ENCODE measurements at regions not wholly inside any gene's neighbourhood (a gene's known extent, or its start where the extent isn't known, plus 50 kb on each side); places are given as distances from the start of the nearest gene placed in this dataset.

DNA sequence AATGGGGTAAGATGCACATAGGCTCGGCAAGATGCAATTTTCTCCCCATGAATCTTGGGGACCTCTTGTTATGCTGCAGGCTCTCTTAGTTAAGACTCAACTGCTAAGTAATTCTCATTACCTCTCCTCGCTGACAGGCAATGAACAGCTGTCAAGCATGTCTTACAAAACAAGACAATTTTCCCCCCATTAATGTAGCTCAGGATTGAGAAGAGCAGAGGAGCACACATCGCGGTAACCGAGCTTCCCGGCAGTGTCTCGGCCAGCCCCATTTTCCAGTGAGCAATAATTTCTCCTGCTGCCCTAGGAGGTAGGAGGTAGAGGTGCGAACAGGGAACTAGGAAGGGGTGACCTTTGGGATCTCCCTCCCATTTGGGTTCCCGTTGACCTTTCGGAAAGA is 272.1 kb downstream of the HAPSTR1 start:
- H4K12ac ChIP-seq (ENCODE audit: low read depth, low read length) = no peak overlapping the region
- no peak overlapping the region for H3K4ac ChIP-seq (ENCODE audit: low read depth, low read length)
- no peak for DNase-seq
- WGBS (ENCODE audit: extremely low coverage, insufficient coverage, insufficient read length) = no CpG with 5 or more reads among the region's 10 CpGs
- no peaks in the 10 kb centered on the region for H3K4me1 ChIP-seq (ENCODE audit: control insufficient read depth in 1 of 2, insufficient read depth in 2 of 2, low read length in 2 of 2)
- no peak overlapping the region for H3K14ac ChIP-seq (ENCODE audit: low read length)
- H3K4me3 ChIP-seq (ENCODE audit: low read depth, low read length) = no peak overlapping the region
- H3K4me2 ChIP-seq (ENCODE audit: low read length) = no peak overlapping the region
- H3K79me2 ChIP-seq (ENCODE audit: control insufficient read depth, insufficient read depth, low read length, poor library complexity) = no peaks in the 10 kb centered on the region
- H3K27ac ChIP-seq (ENCODE audit: low read depth, low read length) = no peak overlapping the region
- H3K27me3 ChIP-seq (ENCODE audit: insufficient read depth, low read length) = no peaks in the 10 kb centered on the region
- no peak overlapping the region for H2AK5ac ChIP-seq (ENCODE audit: low read length)
- H3K79me1 ChIP-seq (ENCODE audit: low read length) = no peaks in the 10 kb centered on the region
- H4K8ac ChIP-seq (ENCODE audit: low read depth, low read length) = no peak overlapping the region
- no peak overlapping the region for H3K23ac ChIP-seq (ENCODE audit: low read length)
- H2BK12ac ChIP-seq (ENCODE audit: low read length) = no peak overlapping the region
- no peak overlapping the region for H2BK5ac ChIP-seq (ENCODE audit: low read depth, low read length, poor library complexity)
- no peaks in the 10 kb centered on the region for H3K36me3 ChIP-seq (ENCODE audit: control insufficient read depth in 1 of 2, insufficient read depth in 2 of 2, low read length in 2 of 2)
- peaks cover 3% of the 10 kb centered on the region for H3K9me3 ChIP-seq (ENCODE audit: insufficient read depth, low read depth, low read length)
- H2BK120ac ChIP-seq (ENCODE audit: insufficient read depth, low read length, poor library complexity) = no peak overlapping the region
- H3K18ac ChIP-seq (ENCODE audit: low read length) = no peak overlapping the region
- no peak overlapping the region for H4K91ac ChIP-seq (ENCODE audit: low read depth, low read length)
- H3K9ac ChIP-seq (ENCODE audit: low read length) = no peak overlapping the region
- H2AFZ ChIP-seq (ENCODE audit: insufficient read depth, low read length, poor library complexity) = no peak overlapping the region

DNA sequence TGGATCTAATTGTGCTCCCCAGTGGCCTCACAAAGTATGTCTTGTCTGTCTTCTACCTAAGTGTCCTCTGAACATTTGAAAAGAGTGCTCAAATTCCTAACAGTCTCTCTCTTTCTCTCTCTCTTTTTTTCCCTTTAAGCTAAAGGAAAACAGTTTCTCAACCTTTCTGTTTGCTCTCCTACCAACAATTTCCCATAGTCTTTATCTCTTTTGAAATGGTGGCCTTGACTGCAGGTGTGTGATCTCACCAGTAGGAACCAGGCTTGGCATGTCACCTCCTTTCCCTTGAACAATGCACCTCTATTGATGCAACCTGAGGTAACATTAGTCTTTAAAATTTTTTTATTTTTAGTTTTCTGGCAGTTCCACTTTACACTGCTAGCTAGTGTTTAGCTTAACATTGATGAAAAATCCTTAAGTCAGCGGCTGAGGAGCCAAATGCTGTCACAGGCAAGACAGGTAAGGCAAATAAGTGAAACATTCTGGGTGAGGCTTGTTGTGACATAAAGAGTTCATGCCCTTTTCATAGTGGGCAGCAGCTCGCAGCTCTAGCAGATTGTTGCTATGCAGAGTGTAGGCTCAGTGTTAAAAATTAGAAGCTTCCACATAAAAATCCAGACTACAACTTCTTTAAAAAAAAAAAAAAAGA is 273.4 kb downstream of the HAPSTR1 start:
- Histone ChIP-seq H3K4me1 (ENCODE audit: control insufficient read depth in 1 of 2, insufficient read depth in 2 of 2, low read length in 2 of 2) (no peaks in the 10 kb centered on the region), H3K9me3 (ENCODE audit: insufficient read depth, low read depth, low read length) (peaks cover 3% of the 10 kb centered on the region), H3K4ac (ENCODE audit: low read depth, low read length) (no peak overlapping the region), H3K27ac (ENCODE audit: low read depth, low read length) (no peak overlapping the region), H2BK12ac (ENCODE audit: low read length) (no peak overlapping the region), H4K8ac (ENCODE audit: low read depth, low read length) (no peak overlapping the region), H3K27me3 (ENCODE audit: insufficient read depth, low read length) (no peaks in the 10 kb centered on the region), H2AK5ac (ENCODE audit: low read length) (no peak overlapping the region), H4K91ac (ENCODE audit: low read depth, low read length) (no peak overlapping the region), H3K36me3 (ENCODE audit: control insufficient read depth in 1 of 2, insufficient read depth in 2 of 2, low read length in 2 of 2) (no peaks in the 10 kb centered on the region), H3K79me1 (ENCODE audit: low read length) (no peaks in the 10 kb centered on the region), H2AFZ (ENCODE audit: insufficient read depth, low read length, poor library complexity) (no peak overlapping the region), H3K18ac (ENCODE audit: low read length) (no peak overlapping the region), H2BK5ac (ENCODE audit: low read depth, low read length, poor library complexity) (no peak overlapping the region), H3K4me3 (ENCODE audit: low read depth, low read length) (no peak overlapping the region), H3K4me2 (ENCODE audit: low read length) (no peak overlapping the region), H4K12ac (ENCODE audit: low read depth, low read length) (no peak overlapping the region), H3K23ac (ENCODE audit: low read length) (no peak overlapping the region), H3K79me2 (ENCODE audit: control insufficient read depth, insufficient read depth, low read length, poor library complexity) (no peaks in the 10 kb centered on the region), H3K14ac (ENCODE audit: low read length) (no peak overlapping the region), H2BK120ac (ENCODE audit: insufficient read depth, low read length, poor library complexity) (no peak overlapping the region), H3K9ac (ENCODE audit: low read length) (no peak overlapping the region)
- DNase-seq = no peak
- WGBS (ENCODE audit: extremely low coverage, insufficient coverage, insufficient read length) = no CpG with 5 or more reads among the region's 2 CpGs

DNA sequence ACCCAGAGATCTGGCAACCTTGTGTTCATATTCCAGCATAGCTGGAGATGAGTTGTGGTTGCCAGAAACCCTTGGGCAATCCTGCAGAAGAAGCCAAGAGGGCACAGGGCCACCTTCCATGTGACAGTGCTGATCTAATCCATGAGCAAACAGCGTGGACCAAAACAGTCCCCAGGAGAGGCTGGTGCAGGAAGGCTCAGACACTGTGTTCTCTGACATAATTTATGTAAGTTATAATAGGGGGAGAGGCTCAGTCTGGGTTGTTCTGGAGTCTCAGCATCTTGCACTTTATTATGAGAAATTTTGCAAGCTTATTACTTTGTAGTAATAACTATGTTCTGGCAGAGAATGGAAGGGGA is 273.9 kb downstream of the HAPSTR1 start:
- H3K4ac ChIP-seq (ENCODE audit: low read depth, low read length) = no peak overlapping the region
- H2AK5ac ChIP-seq (ENCODE audit: low read length) = no peak overlapping the region
- H3K79me1 ChIP-seq (ENCODE audit: low read length) = no peaks in the 10 kb centered on the region
- H2BK120ac ChIP-seq (ENCODE audit: insufficient read depth, low read length, poor library complexity) = no peak overlapping the region
- DNase-seq = no peak
- H3K4me3 ChIP-seq (ENCODE audit: low read depth, low read length) = no peak overlapping the region
- no peak overlapping the region for H3K23ac ChIP-seq (ENCODE audit: low read length)
- no peak overlapping the region for H2BK5ac ChIP-seq (ENCODE audit: low read depth, low read length, poor library complexity)
- H3K9ac ChIP-seq (ENCODE audit: low read length) = no peak overlapping the region
- H4K91ac ChIP-seq (ENCODE audit: low read depth, low read length) = no peak overlapping the region
- H3K4me2 ChIP-seq (ENCODE audit: low read length) = no peak overlapping the region
- no peak overlapping the region for H2BK12ac ChIP-seq (ENCODE audit: low read length)
- H4K12ac ChIP-seq (ENCODE audit: low read depth, low read length) = no peak overlapping the region
- H3K27me3 ChIP-seq (ENCODE audit: insufficient read depth, low read length) = no peaks in the 10 kb centered on the region
- no peak overlapping the region for H4K8ac ChIP-seq (ENCODE audit: low read depth, low read length)
- H2AFZ ChIP-seq (ENCODE audit: insufficient read depth, low read length, poor library complexity) = no peak overlapping the region
- no peak overlapping the region for H3K14ac ChIP-seq (ENCODE audit: low read length)
- no peaks in the 10 kb centered on the region for H3K4me1 ChIP-seq (ENCODE audit: control insufficient read depth in 1 of 2, insufficient read depth in 2 of 2, low read length in 2 of 2)
- peaks cover 3% of the 10 kb centered on the region for H3K9me3 ChIP-seq (ENCODE audit: insufficient read depth, low read depth, low read length)
- no peak overlapping the region for H3K18ac ChIP-seq (ENCODE audit: low read length)
- no peaks in the 10 kb centered on the region for H3K36me3 ChIP-seq (ENCODE audit: control insufficient read depth in 1 of 2, insufficient read depth in 2 of 2, low read length in 2 of 2)
- WGBS (ENCODE audit: extremely low coverage, insufficient coverage, insufficient read length) = no CpG with 5 or more reads among the region's 1 CpG
- H3K79me2 ChIP-seq (ENCODE audit: control insufficient read depth, insufficient read depth, low read length, poor library complexity) = no peaks in the 10 kb centered on the region
- H3K27ac ChIP-seq (ENCODE audit: low read depth, low read length) = no peak overlapping the region

DNA sequence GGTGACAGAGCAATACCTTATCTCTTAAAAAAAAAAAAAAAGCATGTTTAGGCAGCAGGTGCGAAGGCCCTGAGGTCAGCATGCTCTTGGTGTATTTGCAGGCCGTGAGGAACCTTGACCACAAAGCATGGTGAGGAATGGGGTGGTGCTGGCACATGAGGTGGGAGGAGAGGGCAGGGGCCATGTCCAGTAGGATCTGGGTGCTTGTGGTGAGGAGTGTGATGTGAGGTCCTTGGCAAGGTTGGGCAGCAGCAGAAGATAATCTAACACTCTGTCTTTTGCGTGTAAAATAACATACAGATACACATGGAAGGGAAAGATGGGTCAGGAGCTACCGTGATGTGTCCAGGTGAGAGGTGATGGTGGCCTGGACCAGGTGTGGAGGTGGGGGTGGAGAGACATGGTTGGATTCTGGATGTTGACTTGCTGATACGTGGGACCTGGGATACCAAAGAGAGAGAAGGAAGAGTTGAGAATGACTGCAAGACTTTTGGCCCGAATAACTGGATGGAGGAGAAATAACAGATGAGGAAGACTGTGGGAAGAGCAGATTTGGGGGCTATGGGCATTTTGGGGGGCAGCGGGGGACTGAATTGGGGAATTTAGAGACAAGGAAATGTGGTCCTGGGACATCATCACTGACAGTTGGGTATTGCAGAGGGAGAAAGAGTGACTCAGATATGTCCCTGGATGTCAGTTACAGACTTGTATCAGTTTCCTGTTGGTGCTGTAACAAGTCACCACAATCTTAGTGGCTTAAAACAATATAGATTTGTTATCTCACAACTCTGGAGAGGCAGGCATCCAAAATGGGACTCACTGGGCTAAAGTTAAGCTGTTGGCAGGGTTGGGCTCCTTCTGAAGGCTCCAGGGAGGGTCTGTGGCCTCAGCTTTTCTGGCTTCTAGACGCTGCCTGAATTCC is 274.9 kb downstream of the HAPSTR1 start:
- no peak overlapping the region for H4K91ac ChIP-seq (ENCODE audit: low read depth, low read length)
- H3K18ac ChIP-seq (ENCODE audit: low read length) = no peak overlapping the region
- no peak overlapping the region for H3K4me2 ChIP-seq (ENCODE audit: low read length)
- no peaks in the 10 kb centered on the region for H3K27me3 ChIP-seq (ENCODE audit: insufficient read depth, low read length)
- H3K9me3 ChIP-seq (ENCODE audit: insufficient read depth, low read depth, low read length) = peaks cover 3% of the 10 kb centered on the region
- no peak overlapping the region for H3K4me3 ChIP-seq (ENCODE audit: low read depth, low read length)
- H3K27ac ChIP-seq (ENCODE audit: low read depth, low read length) = no peak overlapping the region
- H3K4ac ChIP-seq (ENCODE audit: low read depth, low read length) = no peak overlapping the region
- no peaks in the 10 kb centered on the region for H3K79me2 ChIP-seq (ENCODE audit: control insufficient read depth, insufficient read depth, low read length, poor library complexity)
- no peak overlapping the region for H4K8ac ChIP-seq (ENCODE audit: low read depth, low read length)
- no peaks in the 10 kb centered on the region for H3K79me1 ChIP-seq (ENCODE audit: low read length)
- H2AFZ ChIP-seq (ENCODE audit: insufficient read depth, low read length, poor library complexity) = no peak overlapping the region
- H3K14ac ChIP-seq (ENCODE audit: low read length) = no peak overlapping the region
- H2BK5ac ChIP-seq (ENCODE audit: low read depth, low read length, poor library complexity) = no peak overlapping the region
- no peak for DNase-seq
- H2AK5ac ChIP-seq (ENCODE audit: low read length) = no peak overlapping the region
- WGBS (ENCODE audit: extremely low coverage, insufficient coverage, insufficient read length) = no CpG with 5 or more reads among the region's 8 CpGs
- H3K36me3 ChIP-seq (ENCODE audit: control insufficient read depth in 1 of 2, insufficient read depth in 2 of 2, low read length in 2 of 2) = no peaks in the 10 kb centered on the region
- H3K4me1 ChIP-seq (ENCODE audit: control insufficient read depth in 1 of 2, insufficient read depth in 2 of 2, low read length in 2 of 2) = no peaks in the 10 kb centered on the region
- no peak overlapping the region for H3K9ac ChIP-seq (ENCODE audit: low read length)
- H2BK120ac ChIP-seq (ENCODE audit: insufficient read depth, low read length, poor library complexity) = no peak overlapping the region
- H3K23ac ChIP-seq (ENCODE audit: low read length) = no peak overlapping the region
- H2BK12ac ChIP-seq (ENCODE audit: low read length) = no peak overlapping the region
- H4K12ac ChIP-seq (ENCODE audit: low read depth, low read length) = no peak overlapping the region
